ENCODE measurements at regions not wholly inside any gene's neighbourhood (a gene's known extent, or its start where the extent isn't known, plus 50 kb on each side); places are given as distances from the start of the nearest gene placed in this dataset.

GRCh38 chr2:234329202-234329960, 167.5 kb downstream of the ARL4C start:
- no peak overlapping the region for H3K4me3 ChIP-seq (ENCODE audit: control insufficient read depth in 2 of 3, extremely low read depth in 1 of 3, insufficient read depth in 2 of 3, low read depth in 1 of 3, low read length in 3 of 3)
- H2AFZ ChIP-seq (ENCODE audit: control insufficient read depth, low read length): no peak overlapping the region
- DNase-seq (ENCODE audit: low read depth, low spot score) (no peak), FAIRE-seq (no peak)
- H3K9me3 ChIP-seq (ENCODE audit: control insufficient read depth, low read depth, low read length): no peaks in the 10 kb centered on the region
- H3K9me1 ChIP-seq (ENCODE audit: control insufficient read depth, extremely low read depth, insufficient read depth, low read length): no peaks in the 10 kb centered on the region
- no peak overlapping the region for H3K9ac ChIP-seq (ENCODE audit: control insufficient read depth, extremely low read depth, insufficient read depth, low read length)
- no peak for TF ChIP-seq CTCF (optimal IDR thresholded peaks at IDR 0.05 in 1 of 3, IDR thresholded peaks at IDR 0.05 in 1 of 3, conservative IDR thresholded peaks at IDR 0.05 in 1 of 3; ENCODE audit: extremely low read depth in 1 of 3, insufficient read depth in 2 of 3, low read length in 3 of 3)
- no peak for TF ChIP-seq EZH2 (IDR thresholded peaks at IDR 0.05; ENCODE audit: low read length)
- H3K27ac ChIP-seq (ENCODE audit: control insufficient read depth, insufficient read depth, low read length): no peak overlapping the region
- H3K4me2 ChIP-seq (ENCODE audit: control insufficient read depth, extremely low read depth, insufficient read depth, low read depth, low read length): peak overlapping the region; percentile 6
- H3K27me3 ChIP-seq (ENCODE audit: control insufficient read depth, extremely low read depth, insufficient read depth, low read length): no peaks in the 10 kb centered on the region
- no peaks in the 10 kb centered on the region for H4K20me1 ChIP-seq (ENCODE audit: control insufficient read depth, extremely low read depth, insufficient read depth, low read length)
- H3K79me2 ChIP-seq (ENCODE audit: control insufficient read depth, insufficient read depth, low read length): no peaks in the 10 kb centered on the region
- dilution Hi-C loops (cut with MboI; ENCODE audit: extremely low pct_ligation_motif_present, low sequenced_read_pairs): no loop called here
- H3K36me3 ChIP-seq (ENCODE audit: control insufficient read depth in 2 of 2, extremely low read depth in 1 of 2, insufficient read depth in 2 of 2, low read length in 2 of 2): no peaks in the 10 kb centered on the region
- H3K4me1 ChIP-seq (ENCODE audit: control insufficient read depth, extremely low read depth, insufficient read depth, low read length): peaks cover 7% of the 10 kb centered on the region

DNA sequence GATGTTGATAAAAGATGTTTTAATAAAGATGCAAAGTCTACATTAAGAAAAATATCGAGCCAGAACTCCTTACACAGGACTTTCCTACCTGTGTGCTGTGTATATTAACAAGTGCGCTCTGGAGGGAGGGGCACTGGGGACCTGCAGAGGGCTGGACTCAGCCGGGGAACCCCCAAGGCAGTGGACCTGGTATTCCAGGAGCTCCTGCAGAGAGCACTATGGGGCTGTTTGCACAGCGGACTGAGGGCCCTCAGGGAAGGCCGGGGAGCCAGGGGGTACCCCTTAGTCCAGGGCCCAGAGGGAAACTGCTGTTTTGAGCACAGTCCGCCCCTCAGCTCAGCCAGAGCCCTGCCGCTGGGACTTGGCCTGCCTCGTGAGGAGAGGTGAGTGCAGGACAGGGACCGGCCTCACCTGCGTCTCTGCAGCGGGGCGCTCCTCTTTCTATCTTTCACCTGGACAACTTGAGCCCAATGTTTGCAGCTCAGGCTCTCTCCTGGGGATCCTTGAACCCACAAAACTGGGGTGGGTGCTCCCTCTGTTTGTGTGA, 168.4 kb downstream of the ARL4C start:
- FAIRE-seq: no peak
- Histone ChIP-seq H3K9me3 (ENCODE audit: control insufficient read depth, low read depth, low read length) (no peaks in the 10 kb centered on the region), H3K27me3 (ENCODE audit: control insufficient read depth, extremely low read depth, insufficient read depth, low read length) (no peaks in the 10 kb centered on the region), H3K4me2 (ENCODE audit: control insufficient read depth, extremely low read depth, insufficient read depth, low read depth, low read length) (no peak overlapping the region), H3K9ac (ENCODE audit: control insufficient read depth, extremely low read depth, insufficient read depth, low read length) (no peak overlapping the region), H3K79me2 (ENCODE audit: control insufficient read depth, insufficient read depth, low read length) (no peaks in the 10 kb centered on the region), H3K9me1 (ENCODE audit: control insufficient read depth, extremely low read depth, insufficient read depth, low read length) (no peaks in the 10 kb centered on the region), H4K20me1 (ENCODE audit: control insufficient read depth, extremely low read depth, insufficient read depth, low read length) (no peaks in the 10 kb centered on the region), H2AFZ (ENCODE audit: control insufficient read depth, low read length) (no peak overlapping the region), H3K4me1 (ENCODE audit: control insufficient read depth, extremely low read depth, insufficient read depth, low read length) (no peaks in the 10 kb centered on the region), H3K4me3 (ENCODE audit: control insufficient read depth in 2 of 3, extremely low read depth in 1 of 3, insufficient read depth in 2 of 3, low read depth in 1 of 3, low read length in 3 of 3) (no peak overlapping the region), H3K36me3 (ENCODE audit: control insufficient read depth in 2 of 2, extremely low read depth in 1 of 2, insufficient read depth in 2 of 2, low read length in 2 of 2) (no peaks in the 10 kb centered on the region), H3K27ac (ENCODE audit: control insufficient read depth, insufficient read depth, low read length) (no peak overlapping the region)
- TF ChIP-seq EZH2 (IDR thresholded peaks at IDR 0.05; ENCODE audit: low read length): no peak
- no peak for TF ChIP-seq CTCF (optimal IDR thresholded peaks at IDR 0.05 in 1 of 3, IDR thresholded peaks at IDR 0.05 in 1 of 3, conservative IDR thresholded peaks at IDR 0.05 in 1 of 3; ENCODE audit: extremely low read depth in 1 of 3, insufficient read depth in 2 of 3, low read length in 3 of 3)
- dilution Hi-C loops (cut with MboI; ENCODE audit: extremely low pct_ligation_motif_present, low sequenced_read_pairs): no loop called here
- no peak for DNase-seq (ENCODE audit: low read depth, low spot score)

Data from keratinocyte (primary cell).